Transverse colon (tissue), 4 donors: ENCODE measurements at regions not wholly inside any gene's neighbourhood (a gene's known extent, or its start where the extent isn't known, plus 50 kb on each side); places are given as distances from the start of the nearest gene placed in this dataset.

ENCODE experiments used
- EP300 ChIP-seq: sonication (generic); formaldehyde crosslinking; IDR thresholded peaks from one replicate; pipeline ENCODE4 v1.6.1; 2017; ENCODE audit warnings: antibody characterized with exemption, low read depth
- POLR2A ChIP-seq: fragments of 450-650 bp; IDR thresholded peaks from one replicate; pipeline ENCODE4 v1.6.1; 2016; ENCODE audit warnings: antibody characterized with exemption, mild to moderate bottlenecking, moderate library complexity
- POLR2AphosphoS5 ChIP-seq, 3 donors: sonication (generic); formaldehyde crosslinking; IDR thresholded peaks; one replicate each; pipeline ENCODE4 v1.6.1; 2016; ENCODE audit warnings: antibody characterized with exemption in 3 of 3
- TF ChIP-seq, protein P1 (sequence below), 5 experiments: fragments of 200-600 bp in 3 of 5; fragments of 450-650 bp in 2 of 5; sonication (generic) in 3 of 5; IDR thresholded peaks; 1 replicate in 2 of 5; 2 replicates in 3 of 5; pipeline ENCODE4 v1.5.1; 2016 to 2017; ENCODE audit warnings: antibody characterized with exemption in 5 of 5, inconsistent platforms in 3 of 5, mild to moderate bottlenecking in 2 of 5, moderate library complexity in 1 of 5

GRCh38 chr20:22472447-22473100 is 111.8 kb downstream of the FOXA2 start:
- TF ChIP-seq, protein P1, sequence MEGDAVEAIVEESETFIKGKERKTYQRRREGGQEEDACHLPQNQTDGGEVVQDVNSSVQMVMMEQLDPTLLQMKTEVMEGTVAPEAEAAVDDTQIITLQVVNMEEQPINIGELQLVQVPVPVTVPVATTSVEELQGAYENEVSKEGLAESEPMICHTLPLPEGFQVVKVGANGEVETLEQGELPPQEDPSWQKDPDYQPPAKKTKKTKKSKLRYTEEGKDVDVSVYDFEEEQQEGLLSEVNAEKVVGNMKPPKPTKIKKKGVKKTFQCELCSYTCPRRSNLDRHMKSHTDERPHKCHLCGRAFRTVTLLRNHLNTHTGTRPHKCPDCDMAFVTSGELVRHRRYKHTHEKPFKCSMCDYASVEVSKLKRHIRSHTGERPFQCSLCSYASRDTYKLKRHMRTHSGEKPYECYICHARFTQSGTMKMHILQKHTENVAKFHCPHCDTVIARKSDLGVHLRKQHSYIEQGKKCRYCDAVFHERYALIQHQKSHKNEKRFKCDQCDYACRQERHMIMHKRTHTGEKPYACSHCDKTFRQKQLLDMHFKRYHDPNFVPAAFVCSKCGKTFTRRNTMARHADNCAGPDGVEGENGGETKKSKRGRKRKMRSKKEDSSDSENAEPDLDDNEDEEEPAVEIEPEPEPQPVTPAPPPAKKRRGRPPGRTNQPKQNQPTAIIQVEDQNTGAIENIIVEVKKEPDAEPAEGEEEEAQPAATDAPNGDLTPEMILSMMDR (IDR thresholded peaks at IDR 0.05), result no peak
- TF ChIP-seq POLR2A (no peak), POLR2AphosphoS5 (IDR thresholded peaks at IDR 0.05) (no peak), EP300 (no peak)
